GM19043 (cell line): ENCODE measurements at regions not wholly inside any gene's neighbourhood (a gene's known extent, or its start where the extent isn't known, plus 50 kb on each side); places are given as distances from the start of the nearest gene placed in this dataset.

Source experiments
- ATAC-seq: cut with Tn5 transposase; IDR thresholded peaks from one replicate; pipeline ENCODE4 v1.9.1; 2021; ENCODE audit warnings: low read depth; ENCODE audit not compliant: unreplicated experiment

DNA sequence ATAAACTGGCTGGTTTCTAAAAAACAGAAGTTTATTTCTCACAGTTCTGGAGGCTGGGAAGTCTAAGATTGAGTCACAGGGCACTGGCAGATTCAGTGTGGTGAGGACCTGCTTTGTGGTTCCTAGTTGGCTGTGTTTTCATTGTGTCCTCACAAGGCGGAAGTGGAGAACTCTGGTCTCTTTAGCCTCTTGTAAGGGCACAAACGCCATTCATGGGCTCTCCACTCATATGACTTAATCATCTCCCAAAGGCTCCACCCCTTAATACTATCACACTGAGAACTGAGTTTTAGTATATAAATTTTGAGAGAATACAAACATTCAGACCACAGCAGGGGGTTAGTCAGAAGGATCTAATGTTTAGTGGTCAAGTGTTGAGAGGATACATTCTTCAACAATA lies 208.2 kb downstream of the SEC61B start:
- ATAC-seq = no peak

GRCh38 chr9:99431103-99431502 lies 209.0 kb downstream of the SEC61B start:
- no peak for ATAC-seq

DNA sequence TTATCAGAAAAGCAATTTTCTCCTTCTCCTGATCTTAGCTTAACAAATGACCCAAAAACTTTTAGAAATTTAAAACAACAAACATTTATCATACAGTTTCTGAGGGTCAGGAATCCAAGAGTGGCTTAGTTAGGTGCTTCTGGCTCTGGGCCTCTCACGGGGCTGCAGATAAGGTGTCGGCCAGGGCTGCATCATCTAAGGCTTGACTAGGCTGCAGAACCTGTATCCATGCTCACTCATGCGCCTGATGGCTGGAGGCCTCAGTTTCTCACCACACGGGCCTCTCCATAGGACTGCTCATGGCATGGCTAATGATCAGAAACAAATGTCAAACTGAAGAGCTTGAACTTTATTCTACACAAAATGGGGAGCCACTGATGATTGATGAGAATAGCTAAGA lies 210.0 kb downstream of the SEC61B start:
- ATAC-seq = no peak

DNA sequence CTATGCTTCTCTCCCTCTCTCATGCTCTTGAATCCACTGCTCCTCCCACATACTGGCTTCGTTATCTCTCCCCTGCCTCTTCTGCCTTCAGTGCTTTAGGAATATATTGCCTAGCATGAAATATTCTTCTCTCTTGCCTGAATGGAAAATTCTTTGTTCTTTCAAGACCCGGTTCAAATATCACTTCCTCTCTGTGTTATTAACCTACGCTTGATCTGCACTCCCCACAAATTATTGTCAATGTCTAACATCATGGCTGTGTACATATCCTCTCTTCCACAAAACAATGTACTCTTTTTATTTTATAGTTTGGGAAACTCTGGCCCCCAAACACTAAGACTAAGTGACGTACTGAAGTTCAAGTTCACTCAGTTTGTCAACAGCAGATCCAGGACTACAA lies 211.0 kb downstream of the SEC61B start:
- ATAC-seq = no peak

GRCh38 chr9:99433555-99433954 lies 211.5 kb downstream of the SEC61B start:
- ATAC-seq = peak; percentile 99

- ATAC-seq = no peak
Measured at GRCh38 chr9:99436616-99437015, 214.5 kb downstream of the SEC61B start.

DNA sequence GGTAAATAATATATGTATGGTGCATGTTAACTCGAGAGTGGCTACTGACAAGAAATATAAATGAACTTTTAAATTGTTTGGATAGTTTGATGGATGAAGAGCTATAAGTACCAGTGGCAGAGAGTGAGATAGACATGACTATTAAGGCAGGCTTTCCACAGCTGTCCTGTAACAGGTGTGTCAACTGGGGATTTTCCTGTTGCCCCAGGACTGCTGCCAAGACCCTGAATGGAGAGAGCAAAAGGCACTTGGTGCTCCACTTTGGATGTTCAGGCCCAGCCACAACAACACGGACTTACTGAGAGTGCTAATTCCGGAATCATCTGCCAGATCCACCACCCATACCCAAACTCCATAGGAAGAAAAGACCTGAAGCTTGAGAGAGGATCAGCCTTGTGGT lies 215.1 kb downstream of the SEC61B start:
- ATAC-seq = no peak

DNA sequence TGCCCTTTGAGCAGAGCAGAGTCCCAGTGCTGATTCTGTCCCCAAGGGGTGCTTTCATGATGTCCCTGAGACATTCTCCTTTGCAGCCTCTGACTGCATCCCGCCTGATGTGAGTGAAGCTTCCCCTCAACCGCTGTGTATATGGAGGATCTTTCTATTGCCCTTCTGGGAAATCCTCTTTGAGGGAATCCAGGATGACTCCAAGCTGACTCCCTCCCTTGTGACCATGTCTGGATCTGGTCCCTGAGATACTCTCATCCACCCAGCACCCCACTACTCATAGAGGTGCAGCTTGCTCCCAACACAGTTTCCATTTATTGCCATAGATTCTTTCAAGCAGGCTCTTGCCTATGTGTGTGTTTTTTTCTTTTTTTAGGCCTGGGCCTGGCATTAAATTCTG lies 216.5 kb downstream of the SEC61B start:
- ATAC-seq = no peak

DNA sequence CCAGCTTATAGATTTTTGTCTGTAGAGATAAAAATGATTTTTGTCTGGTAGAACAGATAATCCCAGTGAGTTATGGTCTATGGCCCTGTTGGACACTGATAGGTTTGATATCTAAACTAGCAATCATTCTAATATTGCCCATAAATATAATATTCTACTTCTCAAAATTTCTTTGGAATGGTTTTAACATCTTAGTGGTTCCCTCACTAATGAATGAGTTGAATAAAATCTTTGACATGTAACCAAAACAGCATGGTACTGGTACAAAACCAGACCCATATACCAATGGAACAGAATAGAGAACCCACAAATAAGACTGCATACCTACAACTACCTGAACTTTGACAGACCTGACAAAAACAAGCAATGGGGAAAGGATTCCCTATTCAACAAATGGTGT lies 219.7 kb downstream of the SEC61B start:
- ATAC-seq = no peak

GRCh38 chr9:99445371-99445891 lies 223.3 kb downstream of the SEC61B start:
- no peak for ATAC-seq

DNA sequence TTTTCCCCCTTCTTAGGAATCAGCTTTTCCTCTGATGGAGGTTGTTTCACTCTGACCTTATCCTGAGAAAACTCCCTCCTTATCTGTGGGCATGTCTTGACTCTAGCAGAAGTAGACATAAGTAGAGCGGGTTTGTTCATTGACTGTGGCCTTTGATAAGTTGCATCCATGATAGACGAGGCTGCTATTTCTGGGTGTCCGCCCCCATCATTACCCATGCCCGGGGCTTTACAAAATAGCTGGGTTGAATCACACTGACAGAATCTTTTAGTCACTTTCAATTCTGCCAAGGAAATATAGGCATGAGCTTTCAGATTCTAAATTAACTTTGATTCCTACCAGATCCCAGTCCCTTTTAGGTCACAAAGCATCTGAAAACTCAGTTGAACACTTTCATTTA lies 223.8 kb downstream of the SEC61B start:
- no peak for ATAC-seq

DNA sequence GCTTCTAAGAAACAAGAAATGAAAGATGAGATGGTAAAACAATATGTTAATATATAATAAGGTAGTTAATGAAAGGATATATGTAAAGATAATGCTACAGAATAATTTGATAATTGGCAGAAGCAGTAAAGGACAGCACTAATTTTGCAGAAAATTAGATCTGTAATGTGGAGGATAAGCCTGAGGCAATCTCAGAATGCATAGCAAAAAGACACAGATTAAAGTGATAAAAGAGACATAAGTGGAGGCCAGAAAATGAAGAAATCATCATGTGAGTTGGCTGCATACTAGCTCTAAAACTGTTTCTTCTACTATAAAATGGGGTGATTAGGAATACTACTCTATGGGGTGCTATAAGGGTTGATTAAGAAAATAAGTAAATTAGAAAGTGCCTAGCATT lies 225.9 kb downstream of the SEC61B start:
- ATAC-seq = no peak

DNA sequence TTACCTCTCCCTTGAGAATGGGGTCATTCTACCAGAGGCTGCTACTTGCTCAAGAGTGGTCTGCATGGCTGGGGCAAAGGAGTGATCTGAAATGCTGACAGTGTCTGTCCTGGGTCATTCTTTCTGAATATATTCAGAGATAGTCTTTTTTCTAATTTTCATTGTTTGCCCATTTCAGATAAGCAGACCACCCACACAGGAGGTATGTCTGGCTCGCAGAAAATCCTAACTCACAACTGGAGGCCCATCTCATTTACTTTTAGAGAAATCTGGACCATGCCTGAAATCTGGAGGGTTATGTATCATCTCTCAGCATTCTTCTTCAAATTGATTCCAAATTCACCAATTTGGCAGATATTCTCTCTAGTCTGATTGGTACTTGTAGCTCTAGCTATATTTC lies 227.6 kb downstream of the SEC61B start:
- no peak for ATAC-seq

GRCh38 chr9:99451112-99451606 lies 229.1 kb downstream of the SEC61B start:
- ATAC-seq = no peak

GRCh38 chr9:99457406-99457805 lies 235.3 kb downstream of the SEC61B start:
- ATAC-seq = no peak

DNA sequence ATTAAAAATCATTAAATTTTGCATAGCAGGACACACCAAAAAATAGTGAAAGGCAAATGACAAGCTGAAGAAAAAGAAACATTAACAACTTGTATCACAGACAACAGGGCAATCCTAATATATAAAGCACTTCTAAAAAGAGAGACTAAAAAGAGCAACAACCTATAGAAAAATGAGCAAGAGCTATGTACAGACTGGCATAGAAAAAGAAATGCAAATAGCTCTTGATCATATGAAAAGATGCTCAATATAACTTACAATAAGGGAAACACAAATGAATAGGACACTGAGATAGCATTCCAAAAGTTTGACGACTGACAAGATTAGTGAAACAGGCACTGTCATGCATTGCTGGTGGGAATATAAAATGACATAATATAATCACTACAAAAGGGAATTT lies 235.9 kb downstream of the SEC61B start:
- no peak for ATAC-seq

DNA sequence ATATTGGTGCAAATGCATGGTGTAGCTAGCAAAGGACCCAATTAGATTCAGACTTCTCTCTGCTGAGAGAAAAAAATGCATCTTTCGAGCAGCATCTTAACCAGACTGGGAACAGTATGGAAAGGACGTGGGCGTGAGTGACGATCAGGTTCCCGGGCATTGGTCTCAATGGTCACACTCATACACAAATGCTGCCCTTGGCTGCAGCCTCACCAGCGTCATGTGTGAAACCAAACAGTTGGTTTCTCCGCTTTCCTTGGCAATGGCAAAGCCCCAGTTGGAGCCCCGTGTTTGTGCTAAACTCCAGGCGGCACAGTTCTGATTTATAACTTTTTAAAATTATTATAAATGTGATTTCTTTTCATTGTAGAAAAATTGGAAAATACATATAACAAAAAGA lies 237.8 kb downstream of the SEC61B start:
- no peak for ATAC-seq

- no peak for ATAC-seq
Measured at GRCh38 chr9:99463131-99463530, 241.0 kb downstream of the SEC61B start.

GRCh38 chr9:99464568-99464967 lies 242.5 kb downstream of the SEC61B start:
- no peak for ATAC-seq

DNA sequence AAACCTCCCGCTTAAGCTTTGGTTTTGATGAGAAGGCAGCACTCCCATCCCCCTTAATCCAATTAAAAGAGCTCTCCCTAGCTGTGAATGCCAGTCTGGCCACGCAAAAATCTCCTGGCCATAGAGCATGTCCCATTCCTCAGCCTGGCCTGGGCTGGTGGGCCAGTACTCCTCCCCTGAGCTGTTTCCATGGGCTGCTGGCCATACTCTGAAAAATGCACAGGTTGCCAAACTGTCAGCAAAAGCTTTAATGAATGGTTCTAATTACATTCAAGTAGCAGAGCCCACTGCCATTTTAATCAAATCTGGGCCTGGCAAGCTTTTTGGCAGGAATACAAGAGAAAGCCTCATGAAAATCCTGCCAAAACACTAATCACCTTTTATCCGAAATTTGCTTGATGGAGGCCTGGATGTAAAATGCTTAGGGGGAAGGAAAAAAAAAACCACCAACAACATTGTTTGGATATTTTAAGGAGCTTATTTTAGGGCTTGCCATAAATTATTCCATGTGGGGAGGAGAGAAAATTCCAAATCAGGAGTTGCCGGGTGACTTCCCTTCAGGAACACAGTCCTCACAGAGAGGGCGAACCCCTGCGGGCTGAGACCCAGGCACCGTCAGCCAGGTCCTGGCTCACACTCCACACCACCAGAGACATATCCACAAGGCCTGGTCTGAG lies 243.3 kb downstream of the SEC61B start:
- no peak for ATAC-seq

GRCh38 chr9:99466104-99466503 lies 244.0 kb downstream of the SEC61B start:
- no peak for ATAC-seq

GRCh38 chr9:99466781-99467180 lies 244.7 kb downstream of the SEC61B start:
- no peak for ATAC-seq

DNA sequence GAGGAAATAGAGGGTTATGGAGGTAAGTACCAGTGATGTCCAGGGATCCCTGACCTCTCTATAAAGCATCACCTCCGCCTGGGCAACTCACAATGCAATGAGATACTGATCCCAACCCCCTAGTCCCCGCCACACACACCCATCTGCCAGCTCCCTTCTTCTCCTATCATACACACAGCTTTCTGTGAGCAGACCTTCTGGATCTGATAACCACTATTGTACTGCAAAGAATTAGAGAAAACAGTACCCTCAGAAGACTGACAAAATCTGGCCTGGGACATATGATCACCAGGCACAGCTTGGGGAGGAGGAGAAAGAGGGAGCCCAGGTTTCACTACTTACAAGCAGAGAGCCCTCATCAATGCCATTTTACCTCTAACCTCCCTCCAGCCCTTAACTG lies 249.0 kb downstream of the SEC61B start:
- no peak for ATAC-seq
